CD4-positive, alpha-beta T cell (primary cell): ENCODE measurements at regions not wholly inside any gene's neighbourhood (a gene's known extent, or its start where the extent isn't known, plus 50 kb on each side); places are given as distances from the start of the nearest gene placed in this dataset.
A peak's percentile ranks its signal among the peaks of the same experiment; 100 is the strongest.

Experiments
- ATAC-seq: fragments of 200-7000 bp; cut with Tn5 transposase; one replicate; pipeline ENCODE4 v1.10.0; 2022; ENCODE audit warnings: mild to moderate bottlenecking; ENCODE audit not compliant: poor library complexity
- CTCF ChIA-PET: fragments of 350-600 bp; sonication (Branson Sonifier 250); formaldehyde crosslinking; loops from one replicate; lab custom pipeline; 2021; ENCODE audit warnings: antibody characterized with exemption, inconsistent platforms; lab: Charles Lee
- POLR2A ChIA-PET: fragments of 350-600 bp; sonication (Branson Sonifier 250); formaldehyde crosslinking; loops from one replicate; lab custom pipeline; 2021; ENCODE audit warnings: antibody characterized with exemption, inconsistent platforms; lab: Charles Lee
- DNase-seq, 14 experiments: peaks; one replicate each; pipeline ENCODE4 v3.0.0-alpha.2; 2013 to 2020; ENCODE audit warnings: mixed read lengths in 2 of 14
- H3K27ac ChIP-seq, 2 donors: one replicate each; pipeline versions ENCODE4 v1.5.1 to v1.7.0; 2013; ENCODE audit warnings: low read length in 2 of 2, low read depth in 1 of 2, mild to moderate bottlenecking in 1 of 2
- H3K27me3 ChIP-seq, 2 experiments: 1 replicate in 1 of 2; 2 replicates in 1 of 2; pipeline versions ENCODE4 v1.6.1 to v1.7.0; 2013; ENCODE audit warnings: low read length in 2 of 2, control low read depth in 1 of 2, mild to moderate bottlenecking in 1 of 2, moderate library complexity in 1 of 2; ENCODE audit not compliant: insufficient read depth in 2 of 2, control insufficient read depth in 1 of 2
- H3K36me3 ChIP-seq: one replicate; pipeline ENCODE4 v1.6.1; 2013; ENCODE audit warnings: low read length, control low read depth; ENCODE audit not compliant: insufficient read depth
- H3K4me1 ChIP-seq: one replicate; pipeline ENCODE4 v1.6.1; 2013; ENCODE audit warnings: low read length, control low read depth; ENCODE audit not compliant: insufficient read depth
- H3K4me3 ChIP-seq: one replicate; pipeline ENCODE4 v1.5.1; 2013; ENCODE audit warnings: mild to moderate bottlenecking, low read length, moderate library complexity
- H3K9me3 ChIP-seq, 2 experiments: 1 replicate in 1 of 2; 2 replicates in 1 of 2; pipeline versions ENCODE4 v1.6.1 to v1.7.0; 2013; ENCODE audit warnings: low read length in 2 of 2, mild to moderate bottlenecking in 2 of 2, control low read depth in 1 of 2, moderate library complexity in 1 of 2; ENCODE audit not compliant: control insufficient read depth in 1 of 2, insufficient read depth in 1 of 2
- H3K27ac Mint-ChIP-seq: one replicate; pipeline ENCODE4 v1.8.0; 2020; ENCODE audit warnings: mixed read lengths
- H3K27me3 Mint-ChIP-seq: one replicate; pipeline ENCODE4 v1.8.0; 2021; ENCODE audit warnings: mixed read lengths
- H3K36me3 Mint-ChIP-seq: one replicate; pipeline ENCODE4 v1.8.0; 2021; ENCODE audit warnings: low read depth, mixed read lengths
- H3K4me1 Mint-ChIP-seq: one replicate; pipeline ENCODE4 v1.8.0; 2021; ENCODE audit warnings: low read depth, mixed read lengths
- H3K4me3 Mint-ChIP-seq: one replicate; pipeline ENCODE4 v1.8.0; 2020; ENCODE audit warnings: mild to moderate bottlenecking, mixed read lengths
- H3K9me3 Mint-ChIP-seq: one replicate; pipeline ENCODE4 v1.8.0; 2020; ENCODE audit warnings: mixed read lengths
- intact Hi-C, 2 experiments: fragments of 100-400 bp; cut with DNase I in 1 of 2; cut with micrococcal nuclease in 1 of 2; formaldehyde crosslinking; loops; one replicate each; pipeline versions ENCODE4 v1.15.1 to v1.9.0; 2023 to 2025; cut with DNase I, micrococcal nuclease
- TF ChIP-seq, protein P1 (sequence below): fragments of 200-600 bp; IDR thresholded peaks from one replicate; pipeline ENCODE4 v1.8.0; 2022; ENCODE audit warnings: antibody characterized with exemption, mild to moderate bottlenecking

DNA sequence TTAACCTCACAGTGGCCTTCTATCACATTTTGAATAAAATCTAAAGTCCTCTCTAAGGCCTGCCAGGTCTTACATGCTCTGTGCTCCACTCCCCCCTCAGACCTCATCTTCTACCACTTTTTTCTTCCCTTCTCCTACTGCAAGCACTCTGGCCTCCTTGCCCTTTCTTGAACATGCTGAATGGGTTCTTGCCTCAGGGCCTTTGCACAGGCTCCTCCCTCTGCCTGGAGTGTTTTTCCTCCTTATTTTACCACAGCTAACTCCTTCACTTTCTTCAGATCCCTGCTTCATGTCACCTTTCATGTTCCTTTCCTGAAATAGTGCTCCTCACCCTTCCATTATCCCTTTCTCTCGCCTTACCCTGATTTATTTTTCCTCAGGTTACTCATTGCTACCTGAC, 97.9 kb upstream of the FOXP4 start:
- ChIA-PET CTCF (interaction anchor here (0.6 kb wide), 1 partner anchor 78 kb away, joined by 4 read pairs; no protein-coding TSS in a partner anchor), POLR2A (no interaction called here)
- no peaks in the 10 kb centered on the region for H3K36me3 Mint-ChIP-seq
- Histone ChIP-seq H3K27me3 (peaks cover 0 to 8% of the 10 kb centered on the region in 2 experiments), H3K4me1 (peaks cover 14% of the 10 kb centered on the region), H3K36me3 (no peaks in the 10 kb centered on the region), H3K27ac (no peak overlapping the region), H3K4me3 (no peak overlapping the region), H3K9me3 (no peaks in the 10 kb centered on the region)
- H3K9me3 Mint-ChIP-seq: no peaks in the 10 kb centered on the region
- no peak overlapping the region for H3K4me3 Mint-ChIP-seq
- no peak for ATAC-seq
- no peak for DNase-seq
- H3K27me3 Mint-ChIP-seq: peaks cover 12% of the 10 kb centered on the region
- no peak overlapping the region for H3K27ac Mint-ChIP-seq
- H3K4me1 Mint-ChIP-seq: peaks cover 8% of the 10 kb centered on the region
- intact Hi-C loops: no loop called here
- TF ChIP-seq, protein P1, sequence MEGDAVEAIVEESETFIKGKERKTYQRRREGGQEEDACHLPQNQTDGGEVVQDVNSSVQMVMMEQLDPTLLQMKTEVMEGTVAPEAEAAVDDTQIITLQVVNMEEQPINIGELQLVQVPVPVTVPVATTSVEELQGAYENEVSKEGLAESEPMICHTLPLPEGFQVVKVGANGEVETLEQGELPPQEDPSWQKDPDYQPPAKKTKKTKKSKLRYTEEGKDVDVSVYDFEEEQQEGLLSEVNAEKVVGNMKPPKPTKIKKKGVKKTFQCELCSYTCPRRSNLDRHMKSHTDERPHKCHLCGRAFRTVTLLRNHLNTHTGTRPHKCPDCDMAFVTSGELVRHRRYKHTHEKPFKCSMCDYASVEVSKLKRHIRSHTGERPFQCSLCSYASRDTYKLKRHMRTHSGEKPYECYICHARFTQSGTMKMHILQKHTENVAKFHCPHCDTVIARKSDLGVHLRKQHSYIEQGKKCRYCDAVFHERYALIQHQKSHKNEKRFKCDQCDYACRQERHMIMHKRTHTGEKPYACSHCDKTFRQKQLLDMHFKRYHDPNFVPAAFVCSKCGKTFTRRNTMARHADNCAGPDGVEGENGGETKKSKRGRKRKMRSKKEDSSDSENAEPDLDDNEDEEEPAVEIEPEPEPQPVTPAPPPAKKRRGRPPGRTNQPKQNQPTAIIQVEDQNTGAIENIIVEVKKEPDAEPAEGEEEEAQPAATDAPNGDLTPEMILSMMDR: no peak

DNA sequence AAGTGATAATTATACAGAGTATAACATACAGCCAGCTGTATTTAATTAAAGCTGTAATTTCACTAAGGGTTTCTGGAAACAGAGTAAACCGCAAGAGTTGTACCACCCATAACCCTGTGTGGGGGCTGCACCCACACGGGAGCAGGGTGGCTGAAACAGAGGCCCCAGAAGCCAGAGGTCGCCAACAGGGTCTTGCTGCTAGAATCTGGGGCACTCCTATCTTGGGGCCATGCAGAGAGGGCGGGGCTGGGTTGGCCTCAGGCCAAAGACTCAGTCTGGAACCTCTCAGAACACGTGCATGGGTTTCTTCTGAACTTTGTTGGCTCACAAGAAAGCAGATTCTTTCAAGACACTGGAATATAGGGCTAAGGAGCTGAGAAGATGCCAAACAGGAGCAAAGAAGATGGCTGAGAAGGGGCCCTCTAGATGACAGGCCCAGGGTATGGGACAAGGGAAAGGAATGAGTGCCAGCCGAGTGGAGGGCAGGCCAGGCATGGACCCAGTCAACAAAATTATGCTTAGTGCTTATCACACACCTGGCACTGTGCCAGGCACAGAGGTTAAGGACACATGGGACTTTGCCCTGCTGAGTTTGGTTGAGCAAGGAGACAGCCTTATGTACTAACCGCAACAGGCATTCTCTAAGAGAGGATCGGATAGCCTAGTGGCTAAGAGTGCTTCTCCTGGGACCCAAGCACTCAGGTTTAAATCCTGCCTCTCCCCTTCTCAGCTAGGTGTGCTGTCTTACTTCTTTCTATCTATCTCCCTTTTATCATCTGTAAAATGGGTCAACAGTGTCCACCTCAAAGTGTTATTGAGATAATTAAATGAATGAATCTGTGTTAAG, 96.6 kb upstream of the FOXP4 start:
- POLR2A ChIA-PET: no interaction called here
- Histone ChIP-seq H3K9me3 (no peaks in the 10 kb centered on the region), H3K27me3 (peaks cover 1 to 2% of the 10 kb centered on the region in 2 experiments), H3K4me3 (no peak overlapping the region), H3K4me1 (peaks cover 8% of the 10 kb centered on the region), H3K36me3 (no peaks in the 10 kb centered on the region), H3K27ac (no peak overlapping the region)
- Mint-ChIP-seq H3K27ac (no peak overlapping the region), H3K36me3 (no peaks in the 10 kb centered on the region), H3K27me3 (peaks cover 3% of the 10 kb centered on the region), H3K9me3 (no peaks in the 10 kb centered on the region), H3K4me1 (peaks cover 8% of the 10 kb centered on the region), H3K4me3 (no peak overlapping the region)
- peak in 1 of 14 experiments; percentile 27 for DNase-seq
- TF ChIP-seq, protein P1: no peak
- intact Hi-C loops: loop anchor here in 1 of 2 experiments (5.0 kb wide), 1 partner anchor 78 kb away; no protein-coding TSS in a partner anchor
- CTCF ChIA-PET: no interaction called here
- ATAC-seq: no peak

DNA sequence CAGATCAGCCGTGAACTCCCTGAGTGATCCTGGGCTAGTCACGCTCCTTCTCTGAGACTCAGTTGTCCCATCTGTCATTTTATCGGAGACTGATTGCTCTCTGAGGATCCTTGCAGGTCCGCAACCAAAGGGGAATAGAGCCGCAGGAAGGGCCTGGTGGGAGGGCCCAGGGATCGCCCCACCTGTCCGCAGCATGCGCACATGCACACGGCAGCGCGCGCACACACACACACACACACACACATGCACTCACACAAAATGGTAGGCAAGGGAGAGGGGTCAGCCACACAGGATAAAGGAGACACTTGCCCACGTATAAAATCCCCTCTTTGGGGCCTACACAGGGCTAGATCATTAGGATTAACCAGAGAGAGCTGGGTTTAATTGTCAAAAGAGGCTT, 95.6 kb upstream of the FOXP4 start:
- H3K36me3 Mint-ChIP-seq: no peaks in the 10 kb centered on the region
- H3K4me1 ChIP-seq: peaks cover 8% of the 10 kb centered on the region
- H3K4me1 Mint-ChIP-seq: peaks cover 8% of the 10 kb centered on the region
- POLR2A ChIA-PET: no interaction called here
- CTCF ChIA-PET: no interaction called here
- H3K36me3 ChIP-seq: no peaks in the 10 kb centered on the region
- H3K9me3 ChIP-seq: no peaks in the 10 kb centered on the region
- H3K4me3 Mint-ChIP-seq: no peak overlapping the region
- peaks cover 7% of the 10 kb centered on the region for H3K27me3 Mint-ChIP-seq
- H3K4me3 ChIP-seq: no peak overlapping the region
- H3K27ac Mint-ChIP-seq: no peak overlapping the region
- peaks cover 3 to 4% of the 10 kb centered on the region in 2 experiments for H3K27me3 ChIP-seq
- H3K27ac ChIP-seq: no peak overlapping the region
- intact Hi-C loops: loop anchor here in 1 of 2 experiments (5.0 kb wide), 1 partner anchor 77 kb away; no protein-coding TSS in a partner anchor
- TF ChIP-seq, protein P1: no peak
- DNase-seq (no peak), ATAC-seq (no peak)
- no peaks in the 10 kb centered on the region for H3K9me3 Mint-ChIP-seq
